HepG2 (cell line): ENCODE measurements at regions not wholly inside any gene's neighbourhood (a gene's known extent, or its start where the extent isn't known, plus 50 kb on each side); places are given as distances from the start of the nearest gene placed in this dataset.

ENCODE experiments used
- ETV5 ChIP-seq: IDR thresholded peaks from 2 replicates; pipeline ENCODE4 v1.6.1; 2018; ENCODE audit warnings: missing biosample characterization, missing genetic modification reagents, inconsistent platforms, borderline replicate concordance
- HMG20A ChIP-seq: IDR thresholded peaks from 2 replicates; pipeline ENCODE4 v1.6.1; 2016; ENCODE audit warnings: borderline replicate concordance
- HMG20B ChIP-seq: conservative IDR thresholded peaks from 2 replicates; pipeline ENCODE4 v1.6.1; 2016; ENCODE audit warnings: missing genetic modification reagents, missing compliant biosample characterization
- HOXA3 ChIP-seq: sonication (generic); formaldehyde crosslinking; IDR thresholded peaks from 2 replicates; pipeline ENCODE4 v1.5.0; 2020; ENCODE audit warnings: missing genetic modification reagents
- KLF6 ChIP-seq: IDR thresholded peaks from 2 replicates; pipeline ENCODE4 v1.8.0; 2016; ENCODE audit warnings: missing biosample characterization, missing genetic modification reagents
- MED1 ChIP-seq: sonication (generic); formaldehyde crosslinking; IDR thresholded peaks from 2 replicates; pipeline ENCODE4 v1.4.0; 2020; ENCODE audit warnings: missing genetic modification reagents
- MEIS2 ChIP-seq: sonication (generic); formaldehyde crosslinking; IDR thresholded peaks from 2 replicates; pipeline ENCODE4 v1.9.0; 2021; ENCODE audit warnings: mild to moderate bottlenecking, missing genetic modification reagents
- SMYD3 ChIP-seq: sonication (generic); formaldehyde crosslinking; IDR thresholded peaks from 2 replicates; pipeline ENCODE4 v1.8.1; 2023; ENCODE audit warnings: mild to moderate bottlenecking, missing genetic modification reagents
- TBX3 ChIP-seq: fragments of 450-650 bp; IDR thresholded peaks from 2 replicates; pipeline ENCODE4 v1.6.1; 2017; ENCODE audit warnings: antibody characterized with exemption, mild to moderate bottlenecking, inconsistent platforms, borderline replicate concordance
- TGIF2 ChIP-seq: IDR thresholded peaks from 2 replicates; pipeline ENCODE4 v1.6.1; 2016; ENCODE audit warnings: control low read depth, missing compliant biosample characterization
- ZBTB33 ChIP-seq: sonication (generic); formaldehyde crosslinking; IDR thresholded peaks from 2 replicates; pipeline ENCODE4 v1.4.0; 2020; ENCODE audit warnings: missing genetic modification reagents
- ZKSCAN5 ChIP-seq: sonication (generic); formaldehyde crosslinking; IDR thresholded peaks from 2 replicates; pipeline ENCODE4 v1.5.1; 2020; ENCODE audit warnings: mild to moderate bottlenecking, missing genetic modification reagents
- ZNF136 ChIP-seq: sonication (generic); formaldehyde crosslinking; IDR thresholded peaks from 2 replicates; pipeline ENCODE4 v1.8.1; 2022; ENCODE audit warnings: low read depth, mild to moderate bottlenecking, moderate library complexity, missing genetic modification reagents
- ZNF337 ChIP-seq: sonication (generic); formaldehyde crosslinking; IDR thresholded peaks from 2 replicates; pipeline ENCODE4 v1.5.1; 2020; ENCODE audit warnings: missing genetic modification reagents, low read depth, mild to moderate bottlenecking, borderline replicate concordance
- ZNF430 ChIP-seq: sonication (generic); formaldehyde crosslinking; IDR thresholded peaks from 2 replicates; pipeline ENCODE4 v1.9.0; 2021; ENCODE audit warnings: mild to moderate bottlenecking, missing genetic modification reagents
- ZNF589 ChIP-seq: sonication (generic); formaldehyde crosslinking; conservative IDR thresholded peaks from 2 replicates; pipeline ENCODE4 v1.8.0; 2022; ENCODE audit warnings: mild to moderate bottlenecking, moderate library complexity, missing genetic modification reagents
- TF ChIP-seq, protein P1 (sequence below): sonication (generic); formaldehyde crosslinking; IDR thresholded peaks from 2 replicates; pipeline ENCODE4 v1.5.1; 2020; ENCODE audit warnings: mild to moderate bottlenecking, missing genetic modification reagents, borderline replicate concordance
- TF ChIP-seq, protein P2 (sequence below): IDR thresholded peaks from 2 replicates; pipeline ENCODE4 v1.6.1; 2016; ENCODE audit warnings: missing compliant biosample characterization, missing genetic modification reagents, borderline replicate concordance
- TF ChIP-seq, protein P3 (sequence below): sonication (generic); formaldehyde crosslinking; IDR thresholded peaks from 2 replicates; pipeline ENCODE4 v1.5.1; 2020; ENCODE audit warnings: mild to moderate bottlenecking, missing genetic modification reagents, borderline replicate concordance

DNA sequence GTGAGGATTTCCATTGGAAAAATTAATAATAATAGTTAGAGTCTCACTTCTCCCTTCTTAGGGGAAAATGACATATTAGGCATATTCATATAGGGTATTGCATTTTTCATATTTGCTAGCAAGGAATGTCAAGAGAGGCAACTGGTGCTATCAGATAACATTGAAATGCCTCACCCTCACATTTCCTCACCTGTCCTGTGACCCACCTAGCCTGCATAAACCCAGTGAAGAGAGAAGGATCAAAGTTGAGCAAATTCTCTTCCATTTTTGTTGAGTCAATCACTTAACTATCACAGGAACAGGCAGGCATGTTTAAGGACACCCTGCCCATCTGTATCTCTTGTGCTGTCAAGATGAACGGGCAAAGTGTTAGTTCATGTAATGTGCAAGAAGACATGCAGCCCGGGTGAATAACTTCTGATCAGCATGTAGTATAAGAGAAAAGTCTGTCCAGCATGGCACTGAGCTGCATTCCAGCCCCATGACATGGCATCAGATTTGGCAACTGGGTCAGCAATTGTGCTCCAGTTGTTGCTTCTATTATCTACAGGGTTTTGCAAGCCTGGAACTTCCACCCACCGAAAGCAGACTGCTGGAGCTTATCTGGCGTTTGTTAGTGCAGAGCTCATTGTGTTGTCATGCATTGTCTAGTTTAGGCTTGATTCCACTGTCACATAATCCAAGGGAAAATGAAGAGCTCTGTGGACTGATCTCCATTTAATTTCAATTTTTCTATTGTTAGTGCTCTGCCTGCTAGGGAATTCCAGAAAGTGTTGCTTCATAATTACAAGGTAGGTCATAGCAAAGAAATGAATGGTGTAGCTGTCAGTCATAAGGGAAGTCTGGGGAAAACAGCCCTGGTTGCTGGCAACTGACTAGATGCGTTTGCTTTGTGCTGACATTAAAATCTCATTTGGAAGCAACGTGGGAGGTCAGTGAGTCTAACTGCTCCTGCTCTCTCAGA, 138.4 kb upstream of the TNFAIP3 start (continued):
- TF ChIP-seq TGIF2 (CRISPR knock-in tag): peak; percentile 60; the same call in 1 of the 2 replicates
- TF ChIP-seq, protein P1, sequence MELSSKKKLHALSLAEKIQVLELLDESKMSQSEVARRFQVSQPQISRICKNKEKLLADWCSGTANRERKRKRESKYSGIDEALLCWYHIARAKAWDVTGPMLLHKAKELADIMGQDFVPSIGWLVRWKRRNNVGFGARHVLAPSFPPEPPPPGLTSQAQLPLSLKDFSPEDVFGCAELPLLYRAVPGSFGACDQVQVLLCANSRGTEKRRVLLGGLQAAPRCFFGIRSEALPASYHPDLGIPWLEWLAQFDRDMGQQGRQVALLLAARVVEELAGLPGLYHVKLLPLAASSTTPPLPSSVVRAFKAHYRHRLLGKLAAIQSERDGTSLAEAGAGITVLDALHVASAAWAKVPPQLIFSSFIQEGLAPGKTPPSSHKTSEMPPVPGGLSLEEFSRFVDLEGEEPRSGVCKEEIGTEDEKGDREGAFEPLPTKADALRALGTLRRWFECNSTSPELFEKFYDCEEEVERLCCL (CRISPR knock-in tag): no peak
- TF ChIP-seq ZNF337: no peak
- 0 out of 2 replicates have a peak, but pooled peaks have one; percentile 49 for TF ChIP-seq MEIS2 (CRISPR knock-in tag)
- TF ChIP-seq HMG20B: no peak
- no peak for TF ChIP-seq ZKSCAN5
- TF ChIP-seq KLF6 (CRISPR knock-in tag): no peak
- TF ChIP-seq ZBTB33 (CRISPR knock-in tag): peak; percentile 19; the same call in 1 of the 2 replicates
- no peak for TF ChIP-seq ZNF430 (CRISPR knock-in tag)
- TF ChIP-seq ETV5: peak; percentile 37; the same call in 1 of the 2 replicates
- peak; percentile 87; the same call in 1 of the 2 replicates for TF ChIP-seq ZNF136 (CRISPR knock-in tag)
- no peak for TF ChIP-seq ZNF589 (CRISPR knock-in tag)
- TF ChIP-seq HOXA3 (CRISPR knock-in tag): peak; percentile 65
- TF ChIP-seq SMYD3: no peak
- TF ChIP-seq, protein P2, sequence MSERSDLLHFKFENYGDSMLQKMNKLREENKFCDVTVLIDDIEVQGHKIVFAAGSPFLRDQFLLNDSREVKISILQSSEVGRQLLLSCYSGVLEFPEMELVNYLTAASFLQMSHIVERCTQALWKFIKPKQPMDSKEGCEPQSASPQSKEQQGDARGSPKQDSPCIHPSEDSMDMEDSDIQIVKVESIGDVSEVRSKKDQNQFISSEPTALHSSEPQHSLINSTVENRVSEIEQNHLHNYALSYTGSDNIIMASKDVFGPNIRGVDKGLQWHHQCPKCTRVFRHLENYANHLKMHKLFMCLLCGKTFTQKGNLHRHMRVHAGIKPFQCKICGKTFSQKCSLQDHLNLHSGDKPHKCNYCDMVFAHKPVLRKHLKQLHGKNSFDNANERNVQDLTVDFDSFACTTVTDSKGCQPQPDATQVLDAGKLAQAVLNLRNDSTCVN (CRISPR knock-in tag): no peak
- peak; percentile 42; the same call in 1 of the 2 replicates for TF ChIP-seq HMG20A (CRISPR knock-in tag)
- TF ChIP-seq, protein P3, sequence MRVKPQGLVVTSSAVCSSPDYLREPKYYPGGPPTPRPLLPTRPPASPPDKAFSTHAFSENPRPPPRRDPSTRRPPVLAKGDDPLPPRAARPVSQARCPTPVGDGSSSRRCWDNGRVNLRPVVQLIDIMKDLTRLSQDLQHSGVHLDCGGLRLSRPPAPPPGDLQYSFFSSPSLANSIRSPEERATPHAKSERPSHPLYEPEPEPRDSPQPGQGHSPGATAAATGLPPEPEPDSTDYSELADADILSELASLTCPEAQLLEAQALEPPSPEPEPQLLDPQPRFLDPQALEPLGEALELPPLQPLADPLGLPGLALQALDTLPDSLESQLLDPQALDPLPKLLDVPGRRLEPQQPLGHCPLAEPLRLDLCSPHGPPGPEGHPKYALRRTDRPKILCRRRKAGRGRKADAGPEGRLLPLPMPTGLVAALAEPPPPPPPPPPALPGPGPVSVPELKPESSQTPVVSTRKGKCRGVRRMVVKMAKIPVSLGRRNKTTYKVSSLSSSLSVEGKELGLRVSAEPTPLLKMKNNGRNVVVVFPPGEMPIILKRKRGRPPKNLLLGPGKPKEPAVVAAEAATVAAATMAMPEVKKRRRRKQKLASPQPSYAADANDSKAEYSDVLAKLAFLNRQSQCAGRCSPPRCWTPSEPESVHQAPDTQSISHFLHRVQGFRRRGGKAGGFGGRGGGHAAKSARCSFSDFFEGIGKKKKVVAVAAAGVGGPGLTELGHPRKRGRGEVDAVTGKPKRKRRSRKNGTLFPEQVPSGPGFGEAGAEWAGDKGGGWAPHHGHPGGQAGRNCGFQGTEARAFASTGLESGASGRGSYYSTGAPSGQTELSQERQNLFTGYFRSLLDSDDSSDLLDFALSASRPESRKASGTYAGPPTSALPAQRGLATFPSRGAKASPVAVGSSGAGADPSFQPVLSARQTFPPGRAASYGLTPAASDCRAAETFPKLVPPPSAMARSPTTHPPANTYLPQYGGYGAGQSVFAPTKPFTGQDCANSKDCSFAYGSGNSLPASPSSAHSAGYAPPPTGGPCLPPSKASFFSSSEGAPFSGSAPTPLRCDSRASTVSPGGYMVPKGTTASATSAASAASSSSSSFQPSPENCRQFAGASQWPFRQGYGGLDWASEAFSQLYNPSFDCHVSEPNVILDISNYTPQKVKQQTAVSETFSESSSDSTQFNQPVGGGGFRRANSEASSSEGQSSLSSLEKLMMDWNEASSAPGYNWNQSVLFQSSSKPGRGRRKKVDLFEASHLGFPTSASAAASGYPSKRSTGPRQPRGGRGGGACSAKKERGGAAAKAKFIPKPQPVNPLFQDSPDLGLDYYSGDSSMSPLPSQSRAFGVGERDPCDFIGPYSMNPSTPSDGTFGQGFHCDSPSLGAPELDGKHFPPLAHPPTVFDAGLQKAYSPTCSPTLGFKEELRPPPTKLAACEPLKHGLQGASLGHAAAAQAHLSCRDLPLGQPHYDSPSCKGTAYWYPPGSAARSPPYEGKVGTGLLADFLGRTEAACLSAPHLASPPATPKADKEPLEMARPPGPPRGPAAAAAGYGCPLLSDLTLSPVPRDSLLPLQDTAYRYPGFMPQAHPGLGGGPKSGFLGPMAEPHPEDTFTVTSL: 0 out of 2 replicates have a peak, but pooled peaks have one; percentile 26
- no peak for TF ChIP-seq TBX3
- TF ChIP-seq MED1 (CRISPR knock-in tag): peak; percentile 78
